Endothelial cell of umbilical vein (primary cell): ENCODE measurements at regions not wholly inside any gene's neighbourhood (a gene's known extent, or its start where the extent isn't known, plus 50 kb on each side); places are given as distances from the start of the nearest gene placed in this dataset.

Experiments
- BruUV-seq: library from RNA; stranded (reverse); fragments of 400-500 nt; replicated peaks from 2 replicates; lab custom pipeline; 2021; lab: Mats Ljungman, UMichigan
- CTCF ChIA-PET: fragments of 300-600, 350-600 bp; sonication (Branson Sonifier 250); formaldehyde crosslinking; loops from one replicate; lab custom pipeline; 2021; ENCODE audit warnings: antibody characterized with exemption, inconsistent platforms; lab: Charles Lee
- POLR2A ChIA-PET: fragments of 300-600, 350-600 bp; sonication (Branson Sonifier 250); formaldehyde crosslinking; loops from one replicate; lab custom pipeline; 2021; ENCODE audit warnings: antibody characterized with exemption, inconsistent platforms; lab: Charles Lee
- DNase-seq: peaks from one replicate; pipeline ENCODE4 v3.0.0-alpha.2; 2011; ENCODE audit warnings: low read depth, low spot score
- FAIRE-seq: peaks from 2 replicates; lab custom pipeline; 2011; peaks lifted over from hg19 to GRCh38; lab: Jason Lieb, UNC
- H2AFZ ChIP-seq: 2 replicates; pipeline ENCODE4 v1.6.0; 2012; ENCODE audit warnings: low read depth, low read length, control low read depth, inconsistent platforms
- H3K27ac ChIP-seq: 2 replicates; pipeline ENCODE4 v1.5.1; 2011; ENCODE audit warnings: low read depth, mild to moderate bottlenecking, control low read depth, low read length, moderate library complexity; ENCODE audit not compliant: insufficient read depth
- H3K27me3 ChIP-seq, 2 experiments: 2 replicates each; pipeline versions ENCODE4 v1.6.0 to v1.6.1; 2011; ENCODE audit warnings: low read length in 2 of 2, mixed read lengths in 1 of 2; ENCODE audit not compliant: control insufficient read depth in 2 of 2, insufficient read depth in 2 of 2
- H3K36me3 ChIP-seq, 2 experiments: 2 replicates in 1 of 2; 3 replicates in 1 of 2; pipeline ENCODE4 v1.5.1; 2011; ENCODE audit warnings: low read length in 2 of 2, mild to moderate bottlenecking in 1 of 2, moderate library complexity in 1 of 2; ENCODE audit not compliant: control insufficient read depth in 2 of 2, insufficient read depth in 2 of 2; ENCODE audit errors: extremely low read depth in 1 of 2
- H3K4me1 ChIP-seq: 3 replicates; pipeline ENCODE4 v1.5.1; 2011; ENCODE audit warnings: mild to moderate bottlenecking, low read length; ENCODE audit not compliant: control insufficient read depth, insufficient read depth; ENCODE audit errors: extremely low read depth
- H3K4me2 ChIP-seq: 2 replicates; pipeline ENCODE4 v1.6.1; 2011; ENCODE audit warnings: low read length, control low read depth, mixed read lengths; ENCODE audit not compliant: insufficient read depth
- H3K4me3 ChIP-seq, 3 experiments: fragments of 200-600 bp in 1 of 3; sonication (generic), shearing (Covaris generic) in 1 of 3; replicated peaks in 1 of 3; 2 replicates each; pipeline ENCODE4 v1.5.1; 2011 to 2016; ENCODE audit warnings: control low read depth in 3 of 3, low read length in 3 of 3, mild to moderate bottlenecking in 2 of 3, inconsistent platforms in 1 of 3, low read depth in 1 of 3, moderate library complexity in 1 of 3; ENCODE audit not compliant: insufficient read depth in 1 of 3
- H3K79me2 ChIP-seq: 2 replicates; pipeline ENCODE4 v1.6.0; 2012; ENCODE audit warnings: low read length, inconsistent platforms; ENCODE audit not compliant: control insufficient read depth, insufficient read depth
- H3K9ac ChIP-seq: replicated peaks from 2 replicates; pipeline ENCODE3; 2011; ENCODE audit warnings: low read length, control low read depth; ENCODE audit not compliant: insufficient read depth; ENCODE audit errors: extremely low read depth
- H3K9me1 ChIP-seq: replicated peaks from 3 replicates; pipeline ENCODE4 v1.6.0; 2011; ENCODE audit warnings: mild to moderate bottlenecking, low read length; ENCODE audit not compliant: control insufficient read depth, insufficient read depth; ENCODE audit errors: extremely low read depth
- H3K9me3 ChIP-seq: replicated peaks from 2 replicates; pipeline ENCODE4 v1.5.1; 2012; ENCODE audit warnings: low read length, inconsistent platforms; ENCODE audit not compliant: control insufficient read depth, insufficient read depth
- H4K20me1 ChIP-seq: replicated peaks from 2 replicates; pipeline ENCODE3; 2011; ENCODE audit warnings: mild to moderate bottlenecking, low read length; ENCODE audit not compliant: control insufficient read depth, insufficient read depth; ENCODE audit errors: extremely low read depth
- EZH2 ChIP-seq: IDR thresholded peaks from 2 replicates; pipeline ENCODE4 v1.6.1; 2012; ENCODE audit warnings: borderline replicate concordance, low read depth, mild to moderate bottlenecking, moderate library complexity, low read length, inconsistent platforms; ENCODE audit not compliant: severe bottlenecking
- FOS ChIP-seq: IDR thresholded peaks from 2 replicates; pipeline ENCODE4 v1.6.1; 2011; ENCODE audit warnings: mild to moderate bottlenecking, low read length, moderate library complexity, borderline replicate concordance; ENCODE audit not compliant: insufficient read depth
- GATA2 ChIP-seq: IDR thresholded peaks from 2 replicates; pipeline ENCODE4 v1.7.0; 2011; ENCODE audit warnings: low read depth, mild to moderate bottlenecking, moderate library complexity, mixed read lengths, low read length; ENCODE audit not compliant: insufficient read length, insufficient read depth
- JUN ChIP-seq: IDR thresholded peaks from 2 replicates; pipeline ENCODE4 v1.6.1; 2011; ENCODE audit warnings: borderline replicate concordance, low read depth; ENCODE audit not compliant: insufficient read length, insufficient read depth
- MYC ChIP-seq: IDR thresholded peaks from one replicate; pipeline ENCODE4 v1.6.1; 2011; ENCODE audit warnings: mild to moderate bottlenecking, low read depth, low read length
- POLR2A ChIP-seq: IDR thresholded peaks from 2 replicates; pipeline ENCODE4 v1.6.1; 2012; ENCODE audit warnings: low read depth, mild to moderate bottlenecking, control low read depth, low read length
- POLR2AphosphoS5 ChIP-seq: IDR thresholded peaks from 2 replicates; pipeline ENCODE4 v1.6.1; 2012; ENCODE audit warnings: low read depth, mild to moderate bottlenecking, control low read depth, low read length, moderate library complexity; ENCODE audit not compliant: insufficient read depth
- dilution Hi-C: fragments of 300-500 bp; cut with MboI; formaldehyde crosslinking; loops from one replicate; pipeline ENCODE4 v1.15.0; 2019; ENCODE audit warnings: low sequenced_read_pairs; ENCODE audit not compliant: extremely low pct_ligation_motif_present
- intact Hi-C: fragments of 100-400 bp; cut with micrococcal nuclease; formaldehyde crosslinking; loops from one replicate; pipeline ENCODE4 v1.10.0; 2022
- TF ChIP-seq, protein P1 (sequence below), 2 donors: IDR thresholded peaks; 1 replicate in 1 of 2; 2 replicates in 1 of 2; pipeline ENCODE4 v1.5.1; 2011; ENCODE audit warnings: low read length in 2 of 2, mild to moderate bottlenecking in 2 of 2, moderate library complexity in 2 of 2, control low read depth in 1 of 2, inconsistent platforms in 1 of 2, low read depth in 1 of 2; ENCODE audit not compliant: insufficient read depth in 1 of 2; ENCODE audit errors: extremely low read depth in 1 of 2
- TF ChIP-seq, protein P2 (sequence below): IDR thresholded peaks from 2 replicates; pipeline ENCODE4 v1.6.1; 2011; ENCODE audit not compliant: insufficient read depth, insufficient read length

DNA sequence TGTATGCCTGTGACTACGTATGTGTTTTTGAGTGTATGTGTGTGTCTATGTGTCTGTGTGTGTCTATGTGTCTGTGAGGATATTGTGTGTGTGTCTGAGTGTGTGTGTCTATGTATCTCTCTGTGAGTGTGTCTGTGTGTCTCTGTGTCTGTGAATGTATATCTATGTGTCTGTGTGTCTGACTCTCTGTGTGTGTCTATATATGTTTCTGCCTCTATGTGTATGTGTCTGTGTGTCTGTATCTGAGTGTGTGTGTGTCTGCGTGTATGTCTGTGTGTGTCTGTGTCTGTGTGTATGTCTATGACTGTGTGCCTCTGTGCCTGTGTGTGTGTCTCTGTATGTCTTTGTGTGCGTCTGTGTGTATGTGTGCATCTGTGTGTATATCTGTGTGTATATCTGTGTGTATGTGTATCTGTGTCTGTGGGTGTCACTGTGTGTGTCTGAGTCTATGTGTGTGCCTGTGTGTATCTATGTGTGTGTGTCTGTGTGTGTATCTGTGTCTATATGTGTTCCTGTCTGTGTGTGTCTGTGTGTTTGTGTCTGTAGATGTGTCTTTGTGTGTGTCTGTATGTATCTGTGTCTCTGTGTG lies 172.7 kb downstream of the MYCN start:
- no peak overlapping the region for H3K27ac ChIP-seq
- H3K27me3 ChIP-seq = no peaks in the 10 kb centered on the region
- no peaks in the 10 kb centered on the region for H3K36me3 ChIP-seq
- dilution Hi-C loops = no loop called here
- H3K4me1 ChIP-seq = no peaks in the 10 kb centered on the region
- no peaks in the 10 kb centered on the region for H4K20me1 ChIP-seq
- no peaks in the 10 kb centered on the region for H3K79me2 ChIP-seq
- intact Hi-C loops = no loop called here
- POLR2A ChIA-PET = no interaction called here
- no peak for DNase-seq
- H3K9me3 ChIP-seq = peaks cover 6% of the 10 kb centered on the region
- FAIRE-seq = no peak
- no TSS peak for BruUV-seq
- H3K9me1 ChIP-seq = no peaks in the 10 kb centered on the region
- CTCF ChIA-PET = no interaction called here
- no peak overlapping the region for H3K4me2 ChIP-seq
- no peak overlapping the region for H3K9ac ChIP-seq
- H2AFZ ChIP-seq = no peak overlapping the region
- TF ChIP-seq POLR2A (no peak), FOS (no peak), GATA2 (no peak), EZH2 (no peak), JUN (no peak), MYC (no peak), POLR2AphosphoS5 (no peak)
- TF ChIP-seq, protein P1, sequence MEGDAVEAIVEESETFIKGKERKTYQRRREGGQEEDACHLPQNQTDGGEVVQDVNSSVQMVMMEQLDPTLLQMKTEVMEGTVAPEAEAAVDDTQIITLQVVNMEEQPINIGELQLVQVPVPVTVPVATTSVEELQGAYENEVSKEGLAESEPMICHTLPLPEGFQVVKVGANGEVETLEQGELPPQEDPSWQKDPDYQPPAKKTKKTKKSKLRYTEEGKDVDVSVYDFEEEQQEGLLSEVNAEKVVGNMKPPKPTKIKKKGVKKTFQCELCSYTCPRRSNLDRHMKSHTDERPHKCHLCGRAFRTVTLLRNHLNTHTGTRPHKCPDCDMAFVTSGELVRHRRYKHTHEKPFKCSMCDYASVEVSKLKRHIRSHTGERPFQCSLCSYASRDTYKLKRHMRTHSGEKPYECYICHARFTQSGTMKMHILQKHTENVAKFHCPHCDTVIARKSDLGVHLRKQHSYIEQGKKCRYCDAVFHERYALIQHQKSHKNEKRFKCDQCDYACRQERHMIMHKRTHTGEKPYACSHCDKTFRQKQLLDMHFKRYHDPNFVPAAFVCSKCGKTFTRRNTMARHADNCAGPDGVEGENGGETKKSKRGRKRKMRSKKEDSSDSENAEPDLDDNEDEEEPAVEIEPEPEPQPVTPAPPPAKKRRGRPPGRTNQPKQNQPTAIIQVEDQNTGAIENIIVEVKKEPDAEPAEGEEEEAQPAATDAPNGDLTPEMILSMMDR (IDR thresholded peaks at IDR 0.05; ENCODE audit: extremely low read depth in 1 of 2, insufficient read depth in 1 of 2, low read depth in 1 of 2, low read length in 2 of 2) = no peak
- TF ChIP-seq, protein P2, sequence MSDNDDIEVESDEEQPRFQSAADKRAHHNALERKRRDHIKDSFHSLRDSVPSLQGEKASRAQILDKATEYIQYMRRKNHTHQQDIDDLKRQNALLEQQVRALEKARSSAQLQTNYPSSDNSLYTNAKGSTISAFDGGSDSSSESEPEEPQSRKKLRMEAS = no peak
- H3K4me3 ChIP-seq = no peak overlapping the region
